ENCODE measurements at regions not wholly inside any gene's neighbourhood (a gene's known extent, or its start where the extent isn't known, plus 50 kb on each side); places are given as distances from the start of the nearest gene placed in this dataset.

DNA sequence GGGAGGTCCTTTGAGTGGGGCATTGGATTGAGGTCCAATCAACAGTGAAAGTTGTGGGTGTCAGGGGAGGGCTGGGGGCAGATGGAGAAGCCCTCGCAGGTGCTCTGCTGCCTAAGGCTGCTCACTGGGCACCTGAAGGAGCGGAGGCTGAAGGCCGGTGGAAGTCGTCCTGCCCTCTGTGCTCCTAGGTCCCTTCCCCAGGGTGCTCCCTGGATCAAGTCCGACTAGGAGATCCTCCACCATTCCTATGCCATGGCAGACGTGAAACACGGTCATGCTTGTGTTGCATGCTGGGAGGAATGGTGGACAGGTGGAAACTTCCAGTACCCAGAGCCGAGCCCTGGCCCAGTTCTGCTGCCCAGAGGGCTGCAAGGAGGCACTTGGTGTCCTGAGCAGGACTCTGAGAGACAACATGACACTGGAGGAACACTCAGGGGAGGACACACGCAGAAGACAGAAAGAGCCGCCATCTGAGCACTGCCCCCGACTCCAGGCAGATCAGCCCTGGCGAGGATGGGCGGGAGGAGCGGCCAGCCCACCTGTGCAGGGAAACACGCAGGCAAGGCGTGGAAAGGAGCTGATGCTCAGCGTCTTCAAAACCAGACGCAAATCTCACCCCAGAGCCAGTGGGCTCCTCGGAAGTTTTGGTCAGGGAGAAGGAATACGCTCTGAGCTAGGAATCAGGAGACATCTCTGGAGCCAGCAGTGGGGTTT is 786.8 kb downstream of the BRD1 start:
- TF ChIP-seq, protein P1, sequence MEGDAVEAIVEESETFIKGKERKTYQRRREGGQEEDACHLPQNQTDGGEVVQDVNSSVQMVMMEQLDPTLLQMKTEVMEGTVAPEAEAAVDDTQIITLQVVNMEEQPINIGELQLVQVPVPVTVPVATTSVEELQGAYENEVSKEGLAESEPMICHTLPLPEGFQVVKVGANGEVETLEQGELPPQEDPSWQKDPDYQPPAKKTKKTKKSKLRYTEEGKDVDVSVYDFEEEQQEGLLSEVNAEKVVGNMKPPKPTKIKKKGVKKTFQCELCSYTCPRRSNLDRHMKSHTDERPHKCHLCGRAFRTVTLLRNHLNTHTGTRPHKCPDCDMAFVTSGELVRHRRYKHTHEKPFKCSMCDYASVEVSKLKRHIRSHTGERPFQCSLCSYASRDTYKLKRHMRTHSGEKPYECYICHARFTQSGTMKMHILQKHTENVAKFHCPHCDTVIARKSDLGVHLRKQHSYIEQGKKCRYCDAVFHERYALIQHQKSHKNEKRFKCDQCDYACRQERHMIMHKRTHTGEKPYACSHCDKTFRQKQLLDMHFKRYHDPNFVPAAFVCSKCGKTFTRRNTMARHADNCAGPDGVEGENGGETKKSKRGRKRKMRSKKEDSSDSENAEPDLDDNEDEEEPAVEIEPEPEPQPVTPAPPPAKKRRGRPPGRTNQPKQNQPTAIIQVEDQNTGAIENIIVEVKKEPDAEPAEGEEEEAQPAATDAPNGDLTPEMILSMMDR (IDR thresholded peaks at IDR 0.05) = no peak
- no peak for TF ChIP-seq POLR2A (IDR thresholded peaks at IDR 0.05)
